Tibial artery (tissue), 4 donors: ENCODE measurements at regions not wholly inside any gene's neighbourhood (a gene's known extent, or its start where the extent isn't known, plus 50 kb on each side); places are given as distances from the start of the nearest gene placed in this dataset.

Experiments used
- DNase-seq, 2 donors: peaks; one replicate each; pipeline ENCODE4 v3.0.0-alpha.2; 2019
- H3K27ac ChIP-seq, 2 donors: fragments of 200-600 bp; sonication (generic) in 1 of 2; 1 replicate in 1 of 2; 2 replicates in 1 of 2; pipeline ENCODE4 v1.5.1; 2018 to 2019; ENCODE audit warnings: mild to moderate bottlenecking in 1 of 2
- H3K27me3 ChIP-seq, 2 donors: fragments of 200-600 bp; sonication (generic) in 1 of 2; one replicate each; pipeline versions ENCODE4 v1.5.1 to v1.6.0; 2016 to 2019
- H3K36me3 ChIP-seq, 3 donors: fragments of 200-600 bp; sonication (generic) in 2 of 3; one replicate each; pipeline ENCODE4 v1.5.1; 2016 to 2019; ENCODE audit warnings: mild to moderate bottlenecking in 2 of 3
- H3K4me1 ChIP-seq, 4 donors: fragments of 200-600 bp; sonication (generic) in 2 of 4; 1 replicate in 3 of 4; 2 replicates in 1 of 4; pipeline ENCODE4 v1.5.1; 2016 to 2019
- H3K4me3 ChIP-seq, 2 donors: fragments of 200-600 bp; sonication (generic) in 1 of 2; 1 replicate in 1 of 2; 2 replicates in 1 of 2; pipeline ENCODE4 v1.5.1; 2018 to 2019; ENCODE audit warnings: mild to moderate bottlenecking in 2 of 2
- H3K9me3 ChIP-seq, 3 donors: fragments of 200-600 bp; sonication (generic) in 1 of 3; one replicate each; pipeline ENCODE4 v1.5.1; 2016 to 2019
- intact Hi-C: fragments of 100-400 bp; cut with DNase I; formaldehyde crosslinking; loops from one replicate; pipeline ENCODE4 v1.15.0; 2023; ENCODE audit warnings: low total_unique reads
- TF ChIP-seq, protein P1 (sequence below), 2 experiments: fragments of 200-600 bp in 1 of 2; fragments of 450-650 bp in 1 of 2; IDR thresholded peaks; one replicate each; pipeline ENCODE4 v1.5.1; 2017 to 2019; ENCODE audit warnings: antibody characterized with exemption in 2 of 2, mild to moderate bottlenecking in 1 of 2, moderate library complexity in 1 of 2

DNA sequence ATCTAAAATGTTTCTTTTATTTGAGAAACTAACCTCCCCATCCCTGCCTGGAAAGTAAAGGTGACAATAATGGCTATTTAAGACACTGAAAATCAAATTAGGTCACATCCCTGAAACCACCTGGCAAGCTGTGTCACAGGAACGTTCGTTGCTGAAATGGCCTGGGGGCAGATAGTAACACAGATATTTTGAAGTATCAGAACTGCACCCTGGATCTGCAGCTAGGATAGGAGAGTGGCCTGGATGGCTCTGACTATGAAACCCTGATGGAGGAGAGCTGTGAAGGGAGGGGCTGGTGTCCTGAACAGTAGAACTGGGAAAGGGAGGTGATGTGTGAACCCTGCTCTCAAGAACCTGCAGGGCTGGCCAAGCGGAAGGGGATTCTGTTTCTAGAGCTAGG is 648.3 kb upstream of the CFAP20DC start:
- Histone ChIP-seq H3K4me1 (no peaks in the 10 kb centered on the region), H3K9me3 (no peaks in the 10 kb centered on the region), H3K27me3 (no peaks in the 10 kb centered on the region), H3K36me3 (no peaks in the 10 kb centered on the region), H3K27ac (no peak overlapping the region), H3K4me3 (no peak overlapping the region)
- no peak for DNase-seq
- intact Hi-C loops = no loop called here
- TF ChIP-seq, protein P1, sequence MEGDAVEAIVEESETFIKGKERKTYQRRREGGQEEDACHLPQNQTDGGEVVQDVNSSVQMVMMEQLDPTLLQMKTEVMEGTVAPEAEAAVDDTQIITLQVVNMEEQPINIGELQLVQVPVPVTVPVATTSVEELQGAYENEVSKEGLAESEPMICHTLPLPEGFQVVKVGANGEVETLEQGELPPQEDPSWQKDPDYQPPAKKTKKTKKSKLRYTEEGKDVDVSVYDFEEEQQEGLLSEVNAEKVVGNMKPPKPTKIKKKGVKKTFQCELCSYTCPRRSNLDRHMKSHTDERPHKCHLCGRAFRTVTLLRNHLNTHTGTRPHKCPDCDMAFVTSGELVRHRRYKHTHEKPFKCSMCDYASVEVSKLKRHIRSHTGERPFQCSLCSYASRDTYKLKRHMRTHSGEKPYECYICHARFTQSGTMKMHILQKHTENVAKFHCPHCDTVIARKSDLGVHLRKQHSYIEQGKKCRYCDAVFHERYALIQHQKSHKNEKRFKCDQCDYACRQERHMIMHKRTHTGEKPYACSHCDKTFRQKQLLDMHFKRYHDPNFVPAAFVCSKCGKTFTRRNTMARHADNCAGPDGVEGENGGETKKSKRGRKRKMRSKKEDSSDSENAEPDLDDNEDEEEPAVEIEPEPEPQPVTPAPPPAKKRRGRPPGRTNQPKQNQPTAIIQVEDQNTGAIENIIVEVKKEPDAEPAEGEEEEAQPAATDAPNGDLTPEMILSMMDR (IDR thresholded peaks at IDR 0.05) = no peak

DNA sequence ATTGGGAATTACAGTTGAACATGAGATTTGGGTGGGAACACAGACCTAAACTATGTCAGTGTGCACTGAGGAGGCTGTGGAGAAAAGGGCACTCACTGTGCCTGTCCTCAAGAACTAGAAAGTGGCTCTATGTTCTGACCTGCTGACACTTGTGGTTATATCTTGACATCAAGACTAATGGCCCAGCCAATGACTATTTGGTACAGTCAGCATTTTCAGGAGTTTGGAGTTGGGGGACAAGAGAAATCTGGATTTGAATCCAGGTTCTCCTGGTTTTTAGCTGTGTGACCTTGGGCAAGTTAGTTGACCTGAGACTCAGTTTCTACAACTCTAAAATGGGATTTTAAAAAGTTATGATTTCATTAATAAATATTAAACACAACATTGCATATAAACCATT is 647.0 kb upstream of the CFAP20DC start:
- H3K27me3 ChIP-seq = no peaks in the 10 kb centered on the region
- no peak overlapping the region for H3K4me3 ChIP-seq
- TF ChIP-seq, protein P1 (IDR thresholded peaks at IDR 0.05) = no peak
- no peak for DNase-seq
- no peaks in the 10 kb centered on the region for H3K4me1 ChIP-seq
- no peaks in the 10 kb centered on the region for H3K9me3 ChIP-seq
- no peak overlapping the region for H3K27ac ChIP-seq
- no peaks in the 10 kb centered on the region for H3K36me3 ChIP-seq
- intact Hi-C loops = no loop called here

DNA sequence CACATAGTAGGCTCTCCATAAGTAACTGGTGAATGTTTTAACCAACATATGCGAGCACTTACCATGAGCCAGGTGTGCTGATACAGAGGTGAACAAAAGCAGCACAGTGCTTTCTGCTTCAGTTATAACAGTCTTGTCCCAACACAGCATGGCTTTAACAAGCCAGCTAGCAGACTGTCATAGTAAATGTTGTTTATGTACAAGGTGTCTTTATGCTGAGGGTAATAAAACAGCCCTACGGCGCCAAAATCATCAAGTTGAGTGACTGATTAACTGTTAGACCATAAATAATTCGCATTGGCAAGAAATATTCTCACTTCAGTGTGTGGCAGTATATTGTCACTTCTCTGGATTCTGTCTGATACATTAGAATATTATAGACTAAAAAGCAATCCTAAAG is 646.0 kb upstream of the CFAP20DC start:
- Histone ChIP-seq H3K36me3 (no peaks in the 10 kb centered on the region), H3K4me3 (no peak overlapping the region), H3K27ac (no peak overlapping the region), H3K4me1 (no peaks in the 10 kb centered on the region), H3K27me3 (no peaks in the 10 kb centered on the region), H3K9me3 (no peaks in the 10 kb centered on the region)
- TF ChIP-seq, protein P1 (IDR thresholded peaks at IDR 0.05) = no peak
- intact Hi-C loops = no loop called here
- DNase-seq = no peak

DNA sequence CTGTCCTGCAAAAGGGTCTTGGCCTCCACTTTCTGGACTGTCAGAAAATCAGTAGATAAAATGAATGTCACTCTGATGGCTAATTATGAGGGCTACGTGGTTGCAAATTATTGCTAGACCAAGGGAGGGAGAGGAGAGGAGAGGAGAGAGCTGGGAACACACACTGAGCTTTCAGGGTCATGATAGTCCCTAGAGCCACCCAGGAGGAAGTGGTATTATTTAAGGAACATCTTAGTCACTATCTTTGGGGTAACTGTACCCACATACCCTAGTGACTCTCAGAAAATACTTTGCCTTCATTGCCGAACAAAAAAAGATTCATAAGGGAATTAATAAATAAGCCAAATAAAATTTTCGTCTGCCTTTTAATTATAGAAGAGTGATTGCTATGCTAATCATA is 642.3 kb upstream of the CFAP20DC start:
- Histone ChIP-seq H3K27me3 (no peaks in the 10 kb centered on the region), H3K4me3 (no peak overlapping the region), H3K9me3 (no peaks in the 10 kb centered on the region), H3K36me3 (no peaks in the 10 kb centered on the region), H3K4me1 (no peaks in the 10 kb centered on the region), H3K27ac (no peak overlapping the region)
- intact Hi-C loops = no loop called here
- no peak for DNase-seq
- TF ChIP-seq, protein P1 (IDR thresholded peaks at IDR 0.05) = no peak

DNA sequence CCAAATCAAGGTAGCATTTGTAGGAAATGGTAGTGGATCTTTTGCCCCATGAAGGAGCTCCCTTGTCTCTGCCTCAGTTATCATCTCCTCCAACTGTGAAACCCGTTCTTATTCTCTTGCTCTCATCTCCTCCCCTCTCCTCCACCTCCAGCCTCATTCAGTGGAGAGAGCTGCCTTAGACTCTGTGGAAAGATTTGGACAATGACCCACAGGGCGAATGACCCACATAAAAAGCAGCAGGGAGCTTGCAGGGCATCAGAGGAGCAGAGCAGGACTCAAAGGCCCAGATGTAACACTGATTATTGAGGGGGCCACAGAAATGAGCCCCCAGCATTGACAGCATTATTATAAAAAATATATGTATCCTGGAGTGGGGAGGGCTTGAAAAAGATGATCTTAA is 641.1 kb upstream of the CFAP20DC start:
- no peak for DNase-seq
- no peaks in the 10 kb centered on the region for H3K4me1 ChIP-seq
- TF ChIP-seq, protein P1 (IDR thresholded peaks at IDR 0.05) = no peak
- intact Hi-C loops = no loop called here
- H3K27ac ChIP-seq = no peak overlapping the region
- H3K9me3 ChIP-seq = no peaks in the 10 kb centered on the region
- H3K27me3 ChIP-seq = no peaks in the 10 kb centered on the region
- no peaks in the 10 kb centered on the region for H3K36me3 ChIP-seq
- no peak overlapping the region for H3K4me3 ChIP-seq

DNA sequence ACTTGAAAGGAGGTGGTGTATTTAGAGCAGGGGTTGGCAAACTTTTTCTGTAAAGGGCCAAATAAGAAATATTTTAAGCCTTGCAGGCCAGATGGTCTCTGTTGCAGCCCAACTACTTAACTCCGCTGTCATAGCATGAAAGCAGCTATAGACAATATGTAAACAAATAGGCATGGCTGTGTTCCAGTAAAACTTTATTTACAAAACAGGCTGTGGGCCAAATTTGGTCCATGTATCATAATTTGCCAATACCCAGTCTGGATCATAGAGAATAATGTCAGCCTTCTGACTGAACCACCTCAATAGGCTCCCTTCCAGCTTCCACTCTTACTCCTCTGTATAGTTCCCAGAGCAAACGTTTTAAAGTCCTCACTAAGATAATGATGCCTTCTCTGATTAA is 638.8 kb upstream of the CFAP20DC start:
- TF ChIP-seq, protein P1 (IDR thresholded peaks at IDR 0.05) = no peak
- Histone ChIP-seq H3K4me3 (no peak overlapping the region), H3K36me3 (no peaks in the 10 kb centered on the region), H3K4me1 (no peaks in the 10 kb centered on the region), H3K27me3 (no peaks in the 10 kb centered on the region), H3K9me3 (no peaks in the 10 kb centered on the region), H3K27ac (no peak overlapping the region)
- intact Hi-C loops = no loop called here
- DNase-seq = no peak
